ENCODE measurements at regions not wholly inside any gene's neighbourhood (a gene's known extent, or its start where the extent isn't known, plus 50 kb on each side); places are given as distances from the start of the nearest gene placed in this dataset.

GRCh38 chr10:71039551-71039950 lies 151.2 kb upstream of the PCBD1 start:
- intact Hi-C loops (cut with DNase I), result no loop called here
- WGBS, 2 donors, result 70 to 83% methylated on average over 9 of the region's 9 CpGs
- ATAC-seq (no peak), DNase-seq (no peak)
- no peak overlapping the region for H3K4me3 ChIP-seq
- no peaks in the 10 kb centered on the region for H3K36me3 ChIP-seq (replicated peaks in 1 of 2; ENCODE audit: insufficient read depth in 1 of 2, low read depth in 2 of 2)
- no peaks in the 10 kb centered on the region for H3K27me3 ChIP-seq
- peaks cover 1% of the 10 kb centered on the region for H3K4me1 ChIP-seq
- H3K9me3 ChIP-seq, result no peaks in the 10 kb centered on the region
- TF ChIP-seq POLR2A (IDR thresholded peaks at IDR 0.05), result no peak
- TF ChIP-seq, protein P1, sequence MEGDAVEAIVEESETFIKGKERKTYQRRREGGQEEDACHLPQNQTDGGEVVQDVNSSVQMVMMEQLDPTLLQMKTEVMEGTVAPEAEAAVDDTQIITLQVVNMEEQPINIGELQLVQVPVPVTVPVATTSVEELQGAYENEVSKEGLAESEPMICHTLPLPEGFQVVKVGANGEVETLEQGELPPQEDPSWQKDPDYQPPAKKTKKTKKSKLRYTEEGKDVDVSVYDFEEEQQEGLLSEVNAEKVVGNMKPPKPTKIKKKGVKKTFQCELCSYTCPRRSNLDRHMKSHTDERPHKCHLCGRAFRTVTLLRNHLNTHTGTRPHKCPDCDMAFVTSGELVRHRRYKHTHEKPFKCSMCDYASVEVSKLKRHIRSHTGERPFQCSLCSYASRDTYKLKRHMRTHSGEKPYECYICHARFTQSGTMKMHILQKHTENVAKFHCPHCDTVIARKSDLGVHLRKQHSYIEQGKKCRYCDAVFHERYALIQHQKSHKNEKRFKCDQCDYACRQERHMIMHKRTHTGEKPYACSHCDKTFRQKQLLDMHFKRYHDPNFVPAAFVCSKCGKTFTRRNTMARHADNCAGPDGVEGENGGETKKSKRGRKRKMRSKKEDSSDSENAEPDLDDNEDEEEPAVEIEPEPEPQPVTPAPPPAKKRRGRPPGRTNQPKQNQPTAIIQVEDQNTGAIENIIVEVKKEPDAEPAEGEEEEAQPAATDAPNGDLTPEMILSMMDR (IDR thresholded peaks at IDR 0.05), result no peak
- H3K27ac ChIP-seq, result no peak overlapping the region

DNA sequence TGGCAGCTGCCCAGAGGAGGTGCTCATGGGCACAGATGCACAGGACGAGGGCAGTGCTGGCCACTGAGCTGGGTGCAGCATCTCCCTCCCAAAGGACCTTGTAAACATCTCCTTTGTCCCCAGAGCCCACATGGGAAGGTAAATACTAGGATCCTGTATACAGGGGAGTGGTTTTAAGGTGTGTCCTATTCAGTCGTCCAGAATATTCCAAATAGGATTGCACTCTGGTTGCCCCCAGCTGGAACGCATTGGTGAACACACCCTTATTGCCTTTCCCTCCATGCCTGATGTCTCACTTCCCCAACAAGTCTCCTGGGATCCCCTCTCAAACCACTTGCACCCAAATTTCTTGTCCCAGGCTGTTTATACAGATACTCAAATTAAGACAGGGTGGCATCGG lies 152.0 kb upstream of the PCBD1 start:
- Histone ChIP-seq H3K4me1 (peaks cover 9% of the 10 kb centered on the region), H3K27ac (no peak overlapping the region), H3K36me3 (replicated peaks in 1 of 2; ENCODE audit: insufficient read depth in 1 of 2, low read depth in 2 of 2) (no peaks in the 10 kb centered on the region), H3K27me3 (no peaks in the 10 kb centered on the region), H3K9me3 (no peaks in the 10 kb centered on the region), H3K4me3 (no peak overlapping the region)
- no peak for ATAC-seq
- intact Hi-C loops (cut with DNase I), result no loop called here
- TF ChIP-seq, protein P1 (IDR thresholded peaks at IDR 0.05), result no peak
- TF ChIP-seq POLR2A (IDR thresholded peaks at IDR 0.05), result no peak
- no peak for DNase-seq
- 63 to 75% methylated on average over 4 of the region's 4 CpGs for WGBS, 2 donors

GRCh38 chr10:71040846-71041605 lies 152.7 kb upstream of the PCBD1 start:
- Histone ChIP-seq H3K27ac (no peak overlapping the region), H3K4me3 (no peak overlapping the region), H3K27me3 (no peaks in the 10 kb centered on the region), H3K36me3 (replicated peaks in 1 of 2; ENCODE audit: insufficient read depth in 1 of 2, low read depth in 2 of 2) (no peaks in the 10 kb centered on the region), H3K4me1 (peaks cover 16% of the 10 kb centered on the region), H3K9me3 (no peaks in the 10 kb centered on the region)
- TF ChIP-seq, protein P1 (IDR thresholded peaks at IDR 0.05), result no peak
- TF ChIP-seq POLR2A (IDR thresholded peaks at IDR 0.05), result no peak
- WGBS, 2 donors, result 78% methylated on average over 18 to 20 of the region's 20 CpGs
- intact Hi-C loops (cut with DNase I), result no loop called here
- ATAC-seq (no peak), DNase-seq (peak in 1 of 4 donors; percentile 13)

GRCh38 chr10:71042216-71042615 lies 153.9 kb upstream of the PCBD1 start:
- ATAC-seq, result no peak
- TF ChIP-seq, protein P1 (IDR thresholded peaks at IDR 0.05), result no peak
- TF ChIP-seq POLR2A (IDR thresholded peaks at IDR 0.05), result no peak
- H3K27me3 ChIP-seq, result no peaks in the 10 kb centered on the region
- peaks cover 16% of the 10 kb centered on the region for H3K4me1 ChIP-seq
- DNase-seq, result no peak
- no peak overlapping the region for H3K4me3 ChIP-seq
- H3K36me3 ChIP-seq (replicated peaks in 1 of 2; ENCODE audit: insufficient read depth in 1 of 2, low read depth in 2 of 2), result no peaks in the 10 kb centered on the region
- H3K27ac ChIP-seq, result no peak overlapping the region
- H3K9me3 ChIP-seq, result no peaks in the 10 kb centered on the region
- 66 to 69% methylated on average over 4 of the region's 4 CpGs for WGBS, 2 donors
- intact Hi-C loops (cut with DNase I), result no loop called here

GRCh38 chr10:71042699-71043098 lies 154.3 kb upstream of the PCBD1 start:
- Histone ChIP-seq H3K4me1 (peaks cover 16% of the 10 kb centered on the region), H3K9me3 (no peaks in the 10 kb centered on the region), H3K27ac (no peak overlapping the region), H3K27me3 (no peaks in the 10 kb centered on the region), H3K4me3 (no peak overlapping the region), H3K36me3 (replicated peaks in 1 of 2; ENCODE audit: insufficient read depth in 1 of 2, low read depth in 2 of 2) (no peaks in the 10 kb centered on the region)
- WGBS, 2 donors, result 59 to 71% methylated on average over 3 to 5 of the region's 5 CpGs
- DNase-seq (no peak), ATAC-seq (no peak)
- intact Hi-C loops (cut with DNase I), result no loop called here
- TF ChIP-seq, protein P1 (IDR thresholded peaks at IDR 0.05), result no peak
- TF ChIP-seq POLR2A (IDR thresholded peaks at IDR 0.05), result no peak
